ENCODE measurements at regions not wholly inside any gene's neighbourhood (a gene's known extent, or its start where the extent isn't known, plus 50 kb on each side); places are given as distances from the start of the nearest gene placed in this dataset.

- FAIRE-seq, result no peak
These were observed 379.9 kb downstream of the LPIN1 start for GRCh38 chr2:12126318-12126717.

GRCh38 chr2:12127638-12128037 is 381.2 kb downstream of the LPIN1 start:
- no peak for FAIRE-seq

DNA sequence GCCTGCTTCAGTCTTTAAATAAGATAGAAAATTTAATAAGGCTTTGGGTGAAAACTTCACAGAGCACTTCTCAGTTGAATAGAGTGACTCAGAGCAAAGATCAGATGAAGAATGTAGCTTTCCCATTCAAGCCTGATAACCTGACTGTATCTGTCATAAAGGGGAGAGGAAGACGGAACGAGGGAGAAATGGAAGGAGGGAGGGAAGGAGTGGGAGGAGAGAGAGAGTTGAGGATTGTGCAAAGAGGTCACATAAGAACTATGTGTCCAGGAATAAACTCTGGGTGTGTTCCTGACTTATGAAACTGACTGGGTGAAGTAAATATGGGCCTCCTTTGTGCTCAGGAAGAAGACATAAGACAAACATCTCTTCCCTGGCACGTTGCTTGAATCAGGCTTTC is 385.5 kb downstream of the LPIN1 start:
- FAIRE-seq, result no peak

DNA sequence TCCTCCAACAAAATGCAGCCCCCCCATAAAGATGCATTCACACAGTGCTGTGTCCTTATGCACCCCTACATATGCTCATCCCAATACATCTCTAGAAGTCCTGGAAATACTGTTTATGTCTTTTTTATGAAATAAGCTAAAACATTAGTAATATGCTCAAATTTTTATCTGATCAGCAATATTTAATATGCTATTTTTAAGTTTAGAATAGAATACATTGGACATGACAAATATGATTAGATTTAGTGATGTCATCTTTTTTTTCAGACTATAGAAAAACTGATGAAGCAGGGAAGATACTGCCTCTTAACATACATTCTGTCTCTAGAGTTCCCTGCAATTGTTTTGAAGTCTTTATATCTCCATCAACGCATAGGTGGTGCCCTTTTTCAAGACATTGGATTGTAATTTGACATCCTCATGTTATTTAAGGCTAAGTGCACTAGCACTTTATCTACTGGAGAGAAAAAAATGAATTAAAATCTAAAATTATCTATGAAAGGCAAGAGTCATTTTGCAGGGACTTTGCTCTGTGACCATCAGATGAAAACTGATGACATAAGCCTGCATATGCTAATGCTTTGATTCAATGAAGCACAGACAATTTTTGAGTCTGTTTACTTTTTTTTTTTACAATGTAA is 395.3 kb downstream of the LPIN1 start:
- FAIRE-seq, result no peak

- FAIRE-seq, result no peak
These were observed 405.3 kb downstream of the LPIN1 start for GRCh38 chr2:12151716-12152115.

DNA sequence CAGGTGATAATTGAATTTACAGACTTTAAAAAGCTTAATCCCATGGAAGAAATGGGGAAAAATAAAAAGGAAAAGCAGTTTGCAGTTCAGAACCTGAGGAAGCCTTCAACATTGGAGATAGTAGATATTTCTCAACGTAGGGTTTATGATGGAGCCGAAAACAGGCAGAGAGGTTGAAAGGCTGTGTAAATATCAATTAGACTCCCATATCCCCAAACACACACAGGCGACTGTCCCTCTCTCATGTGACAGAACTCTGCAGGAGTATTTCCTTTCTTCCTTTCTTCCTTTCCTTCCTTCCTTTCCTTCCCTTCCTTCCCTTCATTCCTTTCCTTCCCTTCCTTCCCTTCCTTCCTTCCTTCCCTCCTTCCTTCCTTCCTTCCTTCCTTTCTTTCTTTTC is 406.5 kb downstream of the LPIN1 start:
- no peak for FAIRE-seq

- no peak for FAIRE-seq
These were observed 409.0 kb downstream of the LPIN1 start for GRCh38 chr2:12155303-12156051.

DNA sequence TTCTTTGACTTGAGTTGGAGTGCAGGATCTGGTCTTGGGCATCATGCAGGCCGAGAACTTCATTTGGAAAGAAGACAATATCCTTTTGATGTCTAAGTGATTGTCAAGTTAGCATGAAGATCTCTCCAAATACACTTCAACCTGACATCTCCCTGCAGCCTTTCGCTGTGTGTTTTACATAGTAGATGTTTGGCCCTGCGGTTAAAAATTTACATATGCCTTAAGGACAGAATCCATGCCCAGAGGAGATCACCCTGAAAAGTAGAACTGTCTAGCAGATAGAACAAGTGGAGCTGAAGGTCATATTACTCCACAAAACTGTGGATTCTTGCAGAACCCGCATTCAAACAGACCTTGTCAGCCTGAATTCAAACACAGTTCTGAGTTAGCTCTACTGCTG is 409.9 kb downstream of the LPIN1 start:
- no peak for FAIRE-seq

DNA sequence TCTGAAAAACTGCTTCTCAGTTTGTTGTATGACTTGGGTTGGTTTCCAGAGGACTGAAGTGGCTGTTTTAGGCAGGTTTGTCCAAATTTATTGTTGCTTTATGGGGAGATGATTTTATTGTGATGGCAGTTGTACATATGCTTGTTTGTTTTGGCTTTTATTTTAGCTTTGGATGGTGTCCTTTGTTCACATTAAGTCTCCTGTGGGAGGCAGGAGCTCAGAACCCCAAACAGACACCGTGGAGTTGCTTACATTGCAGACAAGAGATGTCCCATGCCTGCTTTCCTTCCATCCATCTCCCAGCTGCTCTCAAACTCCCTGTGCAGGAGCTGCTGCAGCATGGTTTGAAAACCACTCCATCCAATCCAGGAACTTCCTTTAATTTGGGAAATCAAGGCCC is 414.7 kb downstream of the LPIN1 start:
- FAIRE-seq, result no peak

DNA sequence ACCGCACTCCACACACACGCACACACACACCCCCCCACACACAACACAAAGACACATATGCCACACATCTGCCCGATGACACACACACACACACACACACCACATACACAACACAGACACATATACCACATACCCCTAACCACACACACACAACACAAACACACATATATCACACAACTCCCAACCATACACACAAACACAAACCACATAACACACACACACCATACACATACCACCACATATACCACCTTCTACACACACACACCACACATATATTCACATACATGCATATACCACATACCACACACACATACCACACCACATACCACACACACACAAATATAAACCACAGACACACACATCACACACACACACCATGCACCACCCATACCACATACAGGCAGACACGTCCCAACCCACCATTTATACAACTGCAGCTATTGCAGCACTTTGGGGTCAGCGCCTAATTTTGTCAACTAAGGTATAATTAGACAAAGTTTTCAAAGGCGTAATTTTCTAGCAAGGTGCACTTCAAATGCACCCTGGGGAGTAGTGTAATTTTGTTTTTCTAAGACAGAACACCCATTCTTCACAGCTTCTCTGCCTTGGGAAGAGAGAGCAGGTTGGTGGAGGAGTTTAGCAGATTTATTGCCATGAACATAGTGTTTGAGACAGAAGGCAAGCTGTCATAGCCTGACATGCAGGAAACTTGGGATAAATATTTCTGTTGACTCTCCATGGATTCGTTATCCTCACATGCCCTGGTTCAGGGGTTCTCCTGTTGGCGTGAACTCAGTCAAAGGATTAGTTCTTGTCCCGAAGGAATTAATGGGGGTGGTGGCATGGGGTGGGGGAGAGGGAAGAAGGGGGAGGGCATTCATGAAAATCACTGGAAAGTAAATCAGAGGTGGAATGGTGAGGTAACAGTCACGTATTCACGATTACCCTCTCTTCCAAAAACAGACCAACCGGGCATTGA is 416.1 kb downstream of the LPIN1 start:
- FAIRE-seq, result no peak

DNA sequence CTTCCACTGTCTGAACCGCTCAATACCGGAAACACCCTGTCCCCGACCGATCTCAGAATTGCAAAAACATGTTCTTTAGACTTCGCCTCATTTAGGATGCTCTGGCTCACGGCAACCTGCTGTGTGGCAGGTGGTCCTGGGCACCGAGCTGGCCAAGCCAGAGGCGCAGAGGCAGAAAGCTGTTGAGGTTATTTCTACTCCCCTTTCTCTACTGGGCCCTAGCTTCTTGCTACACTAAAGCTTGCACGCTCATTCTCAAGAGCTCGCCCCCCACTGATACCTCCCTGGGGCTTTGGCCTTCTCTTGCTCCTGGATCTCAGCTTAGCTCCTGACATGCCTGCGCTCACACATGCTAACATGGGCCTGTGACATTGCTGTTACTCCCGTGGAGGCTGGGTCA is 417.4 kb downstream of the LPIN1 start:
- no peak for FAIRE-seq

GRCh38 chr2:12164689-12165088 is 418.3 kb downstream of the LPIN1 start:
- no peak for FAIRE-seq

GRCh38 chr2:12167525-12168317 is 421.3 kb downstream of the LPIN1 start:
- FAIRE-seq, result no peak

- no peak for FAIRE-seq
These were observed 421.9 kb downstream of the LPIN1 start for GRCh38 chr2:12168354-12168753.

- FAIRE-seq, result no peak
These were observed 422.5 kb downstream of the LPIN1 start for GRCh38 chr2:12168791-12169388.

GRCh38 chr2:12169721-12170120 is 423.3 kb downstream of the LPIN1 start:
- no peak for FAIRE-seq

DNA sequence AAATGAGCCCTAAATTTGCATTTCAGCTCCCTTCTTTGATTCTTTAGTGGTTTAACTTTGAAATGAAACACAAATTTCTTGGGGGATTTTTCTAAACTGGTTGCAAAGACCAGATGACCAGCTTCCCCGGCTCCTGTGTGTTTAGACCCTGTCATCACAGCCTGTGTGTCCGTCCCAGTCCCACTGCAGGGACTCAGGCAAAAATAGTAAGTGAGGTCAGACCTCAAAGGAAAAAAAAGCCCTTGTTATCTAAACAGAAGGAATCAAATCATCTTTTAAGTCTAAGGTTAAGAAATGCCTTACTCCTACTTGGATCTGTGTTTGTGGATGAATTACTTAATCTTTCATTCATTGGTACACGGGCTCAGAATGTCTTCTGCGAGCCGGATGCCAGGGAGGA is 423.7 kb downstream of the LPIN1 start:
- FAIRE-seq, result no peak

- FAIRE-seq, result no peak
These were observed 427.0 kb downstream of the LPIN1 start for GRCh38 chr2:12173271-12173942.

DNA sequence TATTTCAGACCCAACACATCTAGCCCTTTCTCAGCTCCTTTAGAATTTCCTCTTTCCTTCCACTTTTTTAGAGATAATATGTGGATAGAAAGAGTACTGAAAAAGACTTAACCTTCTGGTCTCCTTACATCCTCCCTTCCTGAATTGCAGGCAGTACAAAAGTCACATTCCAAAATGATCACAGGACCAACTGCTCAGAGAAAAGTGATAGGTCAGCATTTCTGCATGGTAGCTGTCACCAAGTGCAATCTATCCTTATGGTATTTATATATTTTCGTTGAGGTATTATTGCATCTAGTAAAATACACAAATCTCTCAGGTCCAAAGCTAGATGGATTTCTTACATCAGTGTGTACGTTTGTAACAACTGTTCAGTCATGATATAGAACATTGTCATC is 427.5 kb downstream of the LPIN1 start:
- no peak for FAIRE-seq

- no peak for FAIRE-seq
These were observed 428.9 kb downstream of the LPIN1 start for GRCh38 chr2:12175323-12175722.

DNA sequence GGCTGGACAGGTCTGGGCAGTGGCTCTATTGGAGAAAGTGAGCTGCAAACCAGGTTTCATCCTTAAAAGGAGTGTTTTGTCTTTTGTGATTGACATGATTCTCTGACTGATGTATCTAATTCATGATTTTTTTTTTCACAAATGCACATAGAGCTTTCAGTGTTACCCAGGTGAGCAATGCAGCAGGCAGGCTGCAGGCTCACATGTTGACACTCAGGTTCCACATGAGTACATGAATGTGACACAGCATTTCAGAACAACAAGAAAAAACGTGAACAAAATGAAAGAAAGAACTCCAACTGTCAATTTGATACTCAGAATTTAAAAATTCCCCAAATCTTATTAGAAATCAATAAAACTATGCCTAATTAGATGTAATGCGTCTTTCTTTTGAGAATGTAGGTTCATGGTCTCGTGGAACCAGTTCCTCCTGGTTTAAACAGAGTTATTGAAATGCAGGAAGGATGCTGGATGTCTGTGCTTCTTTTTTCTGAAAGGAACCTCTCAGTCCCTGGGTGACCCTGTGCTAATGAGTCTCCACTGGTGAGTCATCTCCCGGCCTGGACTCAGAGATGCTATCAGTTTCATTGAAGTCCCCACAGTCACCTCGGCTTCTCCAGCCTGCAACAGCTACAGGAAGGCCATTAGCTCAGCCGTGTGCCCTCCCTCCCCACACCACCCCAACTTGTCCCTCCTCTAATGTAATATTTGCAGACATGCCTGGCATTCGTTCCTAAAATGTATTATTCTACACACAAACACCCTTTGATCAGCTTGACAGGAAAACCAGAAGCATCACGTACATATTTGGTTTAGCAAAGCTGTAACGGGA is 430.4 kb downstream of the LPIN1 start:
- FAIRE-seq, result no peak
